GM12878 (cell line): ENCODE measurements at regions not wholly inside any gene's neighbourhood (a gene's known extent, or its start where the extent isn't known, plus 50 kb on each side); places are given as distances from the start of the nearest gene placed in this dataset.

Experiments used
- CTCF ChIP-seq, 3 experiments: IDR thresholded peaks in 2 of 3; conservative IDR thresholded peaks in 1 of 3; 2 replicates each; pipeline ENCODE4 v1.5.1; 2011; ENCODE audit warnings: low read depth in 3 of 3, low read length in 3 of 3, mild to moderate bottlenecking in 3 of 3, control low read depth in 2 of 3, moderate library complexity in 2 of 3, inconsistent platforms in 1 of 3, mixed read lengths in 1 of 3; ENCODE audit not compliant: control insufficient read depth in 2 of 3, insufficient read depth in 1 of 3; ENCODE audit errors: extremely low read depth in 1 of 3
- EED ChIP-seq: sonication (generic); IDR thresholded peaks from 2 replicates; pipeline ENCODE4 v1.6.1; 2016; ENCODE audit warnings: antibody characterized with exemption, low read depth
- POLR2A ChIP-seq: IDR thresholded peaks from 2 replicates; pipeline ENCODE4 v1.6.1; 2011; ENCODE audit warnings: low read depth, mild to moderate bottlenecking, low read length
- STAT1 ChIP-seq: fragments of 450-650 bp; conservative IDR thresholded peaks from 2 replicates; pipeline ENCODE4 v1.6.1; 2014; ENCODE audit warnings: antibody characterized with exemption, mild to moderate bottlenecking
- TBL1XR1 ChIP-seq: IDR thresholded peaks from 2 replicates; pipeline ENCODE4 v1.6.1; 2012; ENCODE audit warnings: low read depth, low read length, improper control_type of control experiment
- TCF3 ChIP-seq: IDR thresholded peaks from 2 replicates; pipeline ENCODE4 v1.6.1; 2012; ENCODE audit warnings: low read depth, mild to moderate bottlenecking, low read length, borderline replicate concordance; ENCODE audit not compliant: insufficient read depth
- ZBTB33 ChIP-seq: fragments of 450-650 bp; IDR thresholded peaks from 2 replicates; pipeline ENCODE4 v1.6.1; 2017; ENCODE audit warnings: mild to moderate bottlenecking
- ZNF274 ChIP-seq: IDR thresholded peaks from one replicate; pipeline ENCODE4 v1.8.0; 2011; ENCODE audit not compliant: insufficient read length, insufficient read depth

- TF ChIP-seq TCF3 (no peak), STAT1 (no peak), ZNF274 (no peak), POLR2A (no peak), ZBTB33 (no peak), TBL1XR1 (no peak), EED (no peak), CTCF (IDR thresholded peaks at IDR 0.05 in 2 of 3, conservative IDR thresholded peaks at IDR 0.05 in 1 of 3; ENCODE audit: control insufficient read depth in 2 of 3, extremely low read depth in 1 of 3, insufficient read depth in 1 of 3, low read depth in 3 of 3, low read length in 3 of 3) (no peak)
Observed at GRCh38 chr13:87453244-87453643, 217.9 kb upstream of the SLITRK5 start.
